ENCODE measurements at regions not wholly inside any gene's neighbourhood (a gene's known extent, or its start where the extent isn't known, plus 50 kb on each side); places are given as distances from the start of the nearest gene placed in this dataset.

DNA sequence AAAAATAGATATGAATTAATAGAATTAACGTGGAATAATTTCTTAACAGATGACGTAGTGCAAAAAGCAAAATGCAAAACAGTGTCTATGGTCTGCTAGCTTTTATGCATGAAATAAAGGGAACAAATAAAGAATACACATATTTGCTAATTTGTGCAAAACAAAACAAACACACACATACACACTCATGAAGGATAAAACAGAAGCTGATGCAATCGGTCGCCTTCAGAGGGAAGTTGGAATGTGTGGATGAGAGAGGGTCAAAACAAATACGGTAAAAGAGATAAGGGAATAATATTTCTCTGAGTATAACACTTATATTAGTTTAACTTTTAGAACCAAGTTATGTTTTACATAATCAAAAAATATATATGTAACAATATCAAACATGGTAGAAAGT lies 1160.9 kb upstream of the PCDH9 start:
- DNase-seq = no peak

DNA sequence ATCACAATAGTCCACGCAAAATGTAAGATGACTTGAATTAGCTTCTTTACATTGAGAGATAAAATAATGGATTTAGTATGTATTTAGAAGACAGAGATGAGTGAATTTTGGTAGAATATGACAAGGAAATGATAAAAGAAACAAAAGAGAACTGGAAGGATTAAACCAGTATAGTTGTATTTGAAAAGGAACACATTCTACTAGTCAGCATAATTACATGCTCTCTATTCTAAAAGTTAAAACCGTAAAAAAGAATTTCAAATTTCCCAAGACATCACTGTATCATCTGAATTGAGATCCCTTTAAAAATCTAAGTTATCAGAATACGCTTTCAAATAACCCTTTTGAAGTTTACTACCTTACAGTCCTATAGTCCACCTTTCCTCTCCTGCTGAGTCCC lies 1156.7 kb upstream of the PCDH9 start:
- no peak for DNase-seq

DNA sequence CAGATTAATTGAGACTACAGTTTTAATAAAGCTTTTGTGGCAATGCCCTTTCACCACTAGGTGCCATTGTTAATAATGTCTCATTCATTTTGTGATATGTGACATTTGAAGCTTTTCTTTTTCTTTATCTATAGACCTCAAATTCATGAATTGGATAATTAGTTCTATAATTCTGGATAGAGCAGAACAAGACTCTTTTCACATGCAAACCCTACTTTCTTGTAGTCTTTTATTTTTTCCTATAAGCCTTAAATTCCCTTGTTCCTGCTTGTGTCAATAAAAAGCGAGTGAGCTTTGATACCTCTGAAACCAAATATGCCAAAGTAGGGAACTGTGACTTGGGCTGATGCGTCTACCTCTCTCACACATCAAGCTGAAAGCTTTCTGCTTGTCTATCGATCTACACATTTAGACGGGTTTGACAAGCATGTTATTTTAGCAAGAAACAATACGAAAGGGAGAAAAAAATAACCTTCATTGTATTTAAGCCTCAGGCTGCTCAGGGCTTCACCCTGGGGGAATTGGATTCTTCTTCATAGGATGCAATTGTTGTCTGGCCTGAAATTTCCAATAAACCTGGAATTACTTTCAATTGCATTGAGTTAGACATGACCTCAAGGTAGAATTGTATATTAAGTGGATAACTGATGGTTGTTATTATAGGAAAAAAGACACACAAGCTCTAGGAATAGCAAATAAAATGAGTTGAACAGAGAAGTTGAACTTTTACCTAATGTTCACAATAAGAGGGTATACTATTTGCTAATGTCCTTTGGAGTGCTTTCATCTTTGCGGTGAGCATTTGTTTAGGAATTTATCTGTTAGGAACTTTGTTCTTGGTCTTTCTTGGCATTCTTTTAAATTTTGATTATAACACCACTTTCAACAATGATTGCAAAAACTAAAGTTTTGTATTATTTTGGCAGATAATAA lies 1150.2 kb upstream of the PCDH9 start:
- no peak for DNase-seq

DNA sequence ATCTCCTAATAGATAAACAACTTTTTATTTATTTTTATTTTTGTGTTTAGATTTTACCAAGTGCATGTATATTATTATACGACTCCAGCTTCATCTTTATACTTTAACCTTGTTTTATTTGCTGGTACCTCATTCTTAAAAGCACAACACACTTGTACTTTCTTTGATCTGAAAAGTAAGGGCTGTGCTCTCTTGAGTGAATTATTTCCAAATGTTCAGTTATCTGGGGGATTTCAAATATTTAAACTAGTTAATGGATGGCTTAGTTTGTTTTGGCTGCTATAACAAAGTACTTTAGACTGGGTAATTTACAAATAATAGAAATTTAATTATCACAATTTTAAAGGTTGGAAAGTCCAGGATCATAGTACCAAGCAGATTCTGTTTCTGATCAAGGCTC lies 1148.2 kb upstream of the PCDH9 start:
- no peak for DNase-seq

DNA sequence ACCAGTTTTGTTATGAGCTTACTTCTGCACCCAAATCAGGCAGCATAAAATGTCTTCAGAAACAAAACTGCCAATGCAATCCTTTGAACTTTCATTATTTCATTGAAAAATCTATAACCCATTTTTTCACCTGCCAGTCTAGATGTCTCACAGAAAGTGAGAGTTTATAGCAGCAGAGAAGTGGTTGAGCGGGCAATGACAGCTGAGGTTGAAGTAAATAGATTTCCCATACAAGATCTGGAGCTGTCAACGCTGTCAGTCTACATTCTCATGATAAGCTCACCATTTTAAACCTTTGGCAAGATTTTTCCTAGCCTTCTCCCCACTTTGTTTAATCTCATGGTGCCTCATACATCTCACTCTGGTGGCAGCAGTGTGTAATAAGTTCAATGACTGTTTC lies 1144.9 kb upstream of the PCDH9 start:
- no peak for DNase-seq

DNA sequence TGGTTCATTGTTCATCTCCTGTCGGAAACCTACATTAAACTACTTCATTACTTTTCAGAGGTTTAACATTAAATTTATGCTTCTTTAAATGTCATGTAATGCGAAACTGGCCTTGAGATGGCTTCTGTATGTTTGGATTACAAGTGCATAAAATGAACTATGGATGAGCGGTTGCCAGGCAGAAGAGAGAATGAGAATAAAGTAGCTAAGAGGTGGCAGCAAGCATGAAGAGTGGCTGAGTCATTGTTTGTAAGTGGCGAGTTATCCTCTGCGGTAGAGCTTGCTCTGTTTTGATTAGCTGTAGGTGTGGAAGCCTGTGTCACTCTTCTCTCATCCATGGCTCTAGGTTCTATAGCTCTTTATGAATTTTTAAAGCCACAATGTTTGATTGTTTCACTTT lies 1139.6 kb upstream of the PCDH9 start:
- no peak for DNase-seq

DNA sequence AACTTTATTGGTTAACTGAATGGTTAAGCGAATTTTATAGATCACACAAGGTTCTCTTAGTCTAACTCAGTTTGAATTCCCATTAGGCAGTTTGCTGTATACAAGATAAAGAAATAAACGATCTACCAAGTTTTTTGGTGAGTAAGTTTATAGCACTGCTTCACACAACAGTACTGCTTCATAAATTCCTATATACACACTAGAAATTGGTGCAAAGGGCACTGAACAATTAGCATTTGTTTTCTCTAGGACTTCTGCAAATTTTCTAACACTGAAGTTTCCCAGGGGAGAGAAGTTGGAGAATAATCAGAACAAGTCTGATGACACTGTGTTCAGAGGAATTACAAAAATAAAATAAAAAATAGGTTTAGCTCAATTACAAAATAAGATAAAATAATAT lies 1138.8 kb upstream of the PCDH9 start:
- DNase-seq = no peak

DNA sequence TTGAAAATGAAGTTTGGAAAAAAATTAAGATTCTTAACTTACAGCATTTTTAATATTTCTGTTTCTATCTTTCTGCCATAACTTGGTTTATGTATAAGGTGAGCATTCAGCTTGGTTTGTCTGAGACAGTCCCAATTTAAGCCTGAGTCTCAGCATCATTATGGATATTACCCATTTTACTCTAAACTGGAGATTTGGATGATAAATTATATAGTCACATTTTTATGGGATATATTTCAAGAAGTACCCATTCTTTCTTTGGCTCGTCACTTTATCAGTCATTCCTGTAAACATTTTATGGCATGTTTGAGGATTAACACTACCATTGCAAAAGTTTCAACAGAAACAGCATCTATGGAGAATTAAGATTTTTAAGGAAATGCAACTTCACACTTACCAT lies 1129.0 kb upstream of the PCDH9 start:
- no peak for DNase-seq

DNA sequence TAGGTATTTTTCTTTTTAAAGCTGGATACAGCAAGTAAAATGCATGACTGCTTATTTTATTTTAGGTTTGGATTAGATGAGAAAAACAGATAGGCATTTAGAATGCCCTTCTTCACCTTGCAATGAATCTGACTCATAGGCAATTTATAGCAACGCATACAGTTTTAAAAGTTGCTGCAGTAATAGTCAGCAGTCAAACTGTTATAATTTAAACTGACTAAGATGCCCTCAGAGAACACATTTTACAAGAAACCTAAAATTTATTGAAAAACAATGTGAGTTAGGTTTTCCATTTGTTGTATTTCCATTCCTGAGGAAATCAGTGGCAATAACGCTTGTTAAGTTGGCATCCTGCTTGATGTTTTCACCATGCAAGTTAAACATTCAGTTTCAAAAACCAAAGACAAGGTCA lies 1128.2 kb upstream of the PCDH9 start:
- DNase-seq = no peak

DNA sequence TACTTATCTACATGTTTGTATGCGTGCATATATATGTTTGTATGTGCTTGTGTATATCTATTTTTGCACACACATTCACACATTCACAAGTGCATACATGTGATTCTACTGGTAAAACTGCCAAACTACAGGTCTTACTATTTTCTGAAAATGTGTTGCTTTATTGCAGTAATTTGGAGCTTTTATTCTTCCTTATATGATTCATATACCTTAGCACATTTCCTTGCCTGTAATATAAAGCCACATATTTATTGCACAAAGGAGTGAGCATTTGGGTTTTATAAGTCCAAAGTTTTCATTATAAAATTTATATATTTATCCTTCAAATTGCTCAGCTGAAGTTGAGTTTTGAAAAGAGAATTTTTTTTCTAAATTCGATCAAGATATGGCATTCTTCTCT lies 1120.4 kb upstream of the PCDH9 start:
- no peak for DNase-seq

DNA sequence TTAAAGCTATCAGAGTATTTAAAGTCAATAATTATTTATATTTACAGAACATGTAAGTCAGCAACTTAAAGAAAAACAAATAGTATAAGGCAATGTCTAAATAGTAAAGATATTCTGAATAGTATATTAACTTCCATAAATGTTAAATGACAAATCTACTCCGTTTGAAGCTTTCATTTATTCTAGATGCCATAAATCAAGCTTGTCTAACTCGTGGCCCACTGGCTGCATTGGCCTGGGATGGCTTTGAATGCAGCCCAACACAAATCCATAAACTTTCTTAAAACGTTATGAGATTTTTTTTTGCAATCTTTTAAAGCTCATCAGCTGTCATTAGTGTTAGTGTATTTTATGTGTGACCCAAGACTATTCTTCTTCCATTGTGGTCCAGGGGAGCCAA lies 1117.1 kb upstream of the PCDH9 start:
- DNase-seq = no peak

DNA sequence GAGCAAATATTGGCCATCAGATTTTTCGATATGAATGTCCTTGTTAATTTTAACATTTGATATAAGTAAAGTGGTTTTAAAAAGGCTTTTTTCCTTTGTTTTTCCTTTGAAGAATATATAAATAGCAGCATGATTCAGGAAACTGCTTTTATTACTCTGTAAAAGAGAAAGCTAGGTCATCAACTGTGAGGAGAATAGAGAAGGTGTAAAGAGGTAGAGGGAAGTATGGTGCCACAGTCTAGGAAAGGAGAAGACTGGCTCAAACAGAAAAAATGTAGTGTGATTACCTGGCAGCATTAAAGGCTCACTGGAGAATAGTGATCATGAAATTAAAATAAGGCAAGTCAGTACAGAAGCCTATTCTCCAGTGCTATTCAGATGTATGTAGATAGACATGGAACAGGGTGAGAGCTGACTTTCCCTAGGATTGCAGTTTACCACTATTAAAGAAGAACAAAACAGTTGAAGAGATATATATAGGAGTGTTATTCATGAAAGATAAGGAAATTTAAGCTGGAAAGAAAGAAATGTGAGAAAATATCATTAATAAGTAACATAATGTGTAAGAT lies 1115.9 kb upstream of the PCDH9 start:
- DNase-seq = no peak

DNA sequence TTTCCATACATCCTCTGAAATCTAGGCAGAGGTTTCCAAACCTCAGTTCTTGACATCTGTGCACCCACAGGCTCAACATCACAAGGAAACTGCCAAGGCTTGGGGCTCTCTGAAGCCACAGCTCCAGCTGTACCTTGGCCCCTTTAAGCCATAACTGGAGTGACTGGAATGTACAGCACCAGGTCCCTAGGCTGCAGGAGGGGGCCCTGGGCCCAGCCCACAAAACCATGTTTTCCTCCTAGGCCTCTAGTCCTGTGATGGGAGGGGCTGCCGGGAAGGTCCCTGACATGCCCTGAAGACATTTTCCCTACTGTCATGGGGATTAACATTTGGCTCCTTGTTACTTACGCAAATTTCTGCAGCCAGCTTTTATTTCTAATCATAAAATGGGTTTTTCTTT lies 1093.0 kb upstream of the PCDH9 start:
- DNase-seq = no peak

DNA sequence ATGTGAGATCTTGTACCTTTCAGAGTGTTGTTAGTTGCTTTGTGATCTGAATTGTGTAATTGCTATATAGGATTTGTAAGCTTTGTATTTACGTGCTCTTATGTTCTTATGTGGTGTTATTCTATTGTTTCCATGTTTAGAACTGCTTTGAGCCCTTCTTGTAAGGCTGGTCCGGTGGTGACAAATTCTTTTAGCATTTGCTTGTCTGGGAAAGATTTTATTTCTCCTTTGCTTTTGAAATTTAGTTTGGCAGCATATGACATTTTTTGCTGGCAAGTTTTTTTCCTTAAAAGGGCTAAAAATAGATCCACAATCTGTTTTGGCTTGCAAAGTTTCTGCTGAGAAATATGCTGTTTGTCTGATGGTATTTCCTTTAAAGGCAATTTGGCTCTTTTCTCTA lies 1089.2 kb upstream of the PCDH9 start:
- DNase-seq = no peak

DNA sequence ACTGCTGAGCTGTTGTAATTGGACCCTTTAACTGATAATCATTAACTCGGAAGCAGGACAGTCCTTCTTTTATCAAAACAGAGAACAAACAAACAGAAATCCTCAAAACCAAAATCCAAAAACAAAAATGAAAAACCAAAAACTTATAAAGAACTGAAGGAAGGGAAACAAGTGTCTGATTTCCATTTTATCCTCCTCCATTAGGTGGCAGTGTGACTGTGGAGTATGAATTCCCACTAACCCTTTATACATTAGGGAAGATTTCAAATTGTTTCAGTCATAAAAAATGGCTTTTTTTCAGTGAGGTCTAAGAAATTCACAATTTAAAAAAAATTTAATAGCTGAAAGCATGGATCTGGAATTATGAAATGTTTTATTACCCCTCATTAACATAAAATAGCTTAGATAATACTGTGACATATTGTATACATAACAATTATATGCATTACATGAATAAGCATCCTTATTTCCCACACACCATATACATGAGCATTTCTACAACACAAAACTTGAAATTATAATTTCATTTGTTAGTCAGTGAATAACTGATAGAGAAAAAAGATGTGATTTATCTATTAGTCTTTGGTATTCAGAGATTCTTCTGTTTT lies 1074.3 kb upstream of the PCDH9 start:
- DNase-seq = no peak

DNA sequence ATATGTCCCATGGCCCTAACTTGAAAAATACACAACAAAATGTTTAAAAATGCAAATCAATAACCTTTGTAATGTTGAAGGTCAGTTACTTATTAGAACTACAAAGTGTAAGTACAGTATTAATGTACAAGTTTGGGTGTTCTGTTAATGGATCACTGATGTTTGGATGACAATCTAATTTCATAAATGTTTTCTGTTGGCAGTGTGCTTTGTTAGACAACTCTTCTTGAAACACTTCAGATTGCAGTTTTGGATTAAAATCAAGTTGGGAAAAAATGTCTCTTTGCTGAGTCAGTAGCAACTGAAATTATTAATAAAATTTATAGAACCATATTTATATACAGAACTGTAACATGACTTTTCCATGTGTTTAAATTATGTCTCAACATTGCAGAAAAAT lies 1063.5 kb upstream of the PCDH9 start:
- no peak for DNase-seq

DNA sequence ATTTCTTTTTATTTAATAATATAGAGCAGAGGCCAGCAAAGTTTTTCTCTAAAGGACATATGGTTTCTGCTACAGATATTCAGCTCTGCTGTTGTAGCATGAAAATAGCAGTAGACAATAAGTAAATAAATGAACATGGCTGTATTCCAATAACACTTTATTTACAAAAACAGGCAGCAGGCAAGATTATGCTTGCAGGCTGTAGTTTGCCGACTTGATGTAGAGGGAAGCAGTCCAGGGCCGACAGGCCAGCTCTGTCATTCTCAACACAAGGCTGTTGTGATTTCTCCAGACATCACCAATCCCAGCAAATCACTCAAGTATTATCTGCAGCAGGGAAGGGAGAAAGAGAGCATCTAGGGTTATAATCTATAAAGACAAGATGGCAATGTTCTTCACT lies 1062.5 kb upstream of the PCDH9 start:
- DNase-seq = no peak

DNA sequence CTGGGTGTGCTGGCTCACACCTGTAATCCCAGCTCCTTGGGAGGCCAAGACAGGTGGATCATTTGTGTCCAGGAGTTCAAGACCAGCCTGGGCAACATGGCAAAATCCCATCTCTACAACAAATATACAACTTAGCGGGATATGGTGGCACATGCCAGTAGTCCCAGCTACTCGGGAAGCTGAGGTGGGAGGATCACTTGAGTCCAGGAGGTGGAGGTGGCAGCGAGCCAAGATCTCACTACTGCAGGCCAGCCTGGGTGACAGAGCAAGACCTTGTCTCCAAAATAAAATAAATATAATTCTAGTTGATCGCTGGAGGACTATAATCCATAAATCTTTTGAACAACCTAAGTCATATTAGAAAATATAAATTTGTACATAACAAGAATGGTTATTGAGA lies 1061.5 kb upstream of the PCDH9 start:
- DNase-seq = no peak

DNA sequence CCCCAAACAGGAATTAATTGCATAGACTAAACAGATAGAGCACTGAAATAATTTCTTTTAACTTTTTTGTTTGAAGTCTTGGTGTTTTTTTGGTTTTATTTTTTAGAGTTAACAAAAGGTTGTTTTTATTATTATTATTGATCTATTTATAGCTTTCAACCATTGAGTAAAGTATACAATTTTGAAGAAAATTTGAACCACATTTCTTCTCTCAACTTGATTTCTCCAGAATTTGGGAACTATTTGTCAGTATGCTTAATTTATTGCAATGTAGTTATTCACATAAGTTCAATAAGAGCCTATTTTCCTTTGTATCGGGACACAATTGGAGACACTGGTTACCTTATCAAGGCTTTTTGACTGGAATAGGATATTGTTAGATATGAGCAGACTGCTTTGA lies 1045.6 kb upstream of the PCDH9 start:
- DNase-seq = no peak

DNA sequence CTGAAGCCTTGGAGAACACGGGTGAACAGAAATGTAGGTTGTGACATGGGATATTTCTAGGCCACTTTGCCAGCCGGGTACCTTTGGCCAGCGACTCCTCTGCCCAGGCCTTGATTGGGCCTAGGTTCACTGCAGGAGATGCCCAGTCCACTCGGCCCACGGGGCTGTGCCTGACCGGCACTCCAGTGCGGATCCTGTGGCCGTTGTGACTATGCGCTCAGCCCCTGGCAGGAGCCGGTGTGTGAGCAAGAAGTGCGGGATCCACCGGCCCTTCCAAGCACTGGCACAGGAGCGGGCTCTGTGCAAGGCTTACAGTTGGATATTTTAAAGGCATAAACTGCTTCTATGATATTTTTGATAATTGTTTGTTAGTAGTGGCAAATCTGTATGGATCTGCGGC lies 1042.5 kb upstream of the PCDH9 start:
- DNase-seq = no peak

DNA sequence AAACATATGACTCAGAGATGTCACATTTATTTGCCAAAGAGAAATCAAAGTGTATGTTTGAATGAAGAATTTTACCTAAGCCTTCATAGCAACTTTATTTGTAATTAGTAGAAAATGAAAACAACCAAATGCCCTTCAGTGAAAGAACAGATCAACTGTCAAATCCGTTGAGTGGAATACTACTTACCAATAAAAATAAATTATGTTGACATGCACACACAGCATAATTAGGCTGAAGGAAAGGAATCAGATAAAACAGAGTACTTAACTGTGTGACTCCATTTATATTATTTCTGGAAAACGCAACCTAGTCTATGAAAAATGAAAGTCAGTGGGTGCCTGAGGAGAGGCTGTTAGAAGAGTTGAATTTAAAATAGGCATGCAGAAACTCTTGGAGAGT lies 1034.6 kb upstream of the PCDH9 start:
- DNase-seq = no peak

DNA sequence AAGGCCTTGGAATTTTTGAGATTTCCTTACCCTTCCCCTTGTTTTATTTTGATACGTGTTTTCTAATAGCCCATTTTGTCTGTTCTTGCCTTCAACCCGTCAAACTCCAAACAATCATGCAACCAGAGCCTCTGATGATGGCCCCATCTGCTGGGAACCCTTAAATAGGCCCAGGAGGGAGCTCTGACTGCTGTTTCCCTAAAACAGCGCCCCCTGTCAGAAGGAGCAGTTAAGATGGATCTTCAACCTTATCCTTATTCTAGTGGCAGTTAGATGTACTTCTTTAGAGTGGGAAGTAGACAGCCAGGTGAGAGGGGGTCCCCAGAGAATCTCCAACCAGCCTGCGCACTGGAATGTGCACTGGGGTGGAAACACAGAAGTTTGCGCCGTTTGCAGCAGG lies 1031.0 kb upstream of the PCDH9 start:
- no peak for DNase-seq

DNA sequence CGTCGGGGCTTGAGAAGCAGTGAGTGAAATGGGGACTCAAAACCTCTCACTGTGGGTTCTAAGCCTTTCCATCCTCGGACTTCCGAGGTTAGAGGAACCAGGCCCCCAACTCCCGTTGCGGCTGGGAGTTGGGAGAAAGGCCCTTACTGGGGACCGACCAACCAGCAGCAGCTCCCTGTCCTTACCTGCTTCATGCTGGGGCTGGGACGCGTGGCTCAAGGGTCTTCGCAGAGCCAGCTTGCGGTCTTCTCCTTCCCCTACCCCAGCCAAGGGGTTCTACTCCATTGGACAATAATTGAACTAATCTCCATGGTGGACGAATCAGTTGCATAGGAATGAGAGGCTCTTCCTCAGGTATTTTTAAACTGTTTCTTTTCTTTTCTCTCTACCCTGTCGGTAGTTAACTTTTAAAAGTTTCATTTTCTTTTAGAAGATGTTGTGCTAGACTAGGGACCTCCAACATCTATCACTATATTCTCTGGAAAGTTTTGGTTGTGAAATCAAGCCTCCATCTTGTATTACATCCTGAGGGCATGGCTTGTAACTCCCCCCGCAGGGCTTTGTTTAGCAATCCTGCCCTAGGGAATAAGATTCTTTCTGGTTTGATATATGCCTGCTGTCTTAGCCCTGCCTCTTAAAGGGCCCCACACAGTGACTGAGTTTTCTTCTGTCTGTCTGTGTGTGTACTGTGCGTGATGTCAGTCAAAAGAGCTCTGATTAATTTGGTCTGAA lies 1027.1 kb upstream of the PCDH9 start:
- no peak for DNase-seq

DNA sequence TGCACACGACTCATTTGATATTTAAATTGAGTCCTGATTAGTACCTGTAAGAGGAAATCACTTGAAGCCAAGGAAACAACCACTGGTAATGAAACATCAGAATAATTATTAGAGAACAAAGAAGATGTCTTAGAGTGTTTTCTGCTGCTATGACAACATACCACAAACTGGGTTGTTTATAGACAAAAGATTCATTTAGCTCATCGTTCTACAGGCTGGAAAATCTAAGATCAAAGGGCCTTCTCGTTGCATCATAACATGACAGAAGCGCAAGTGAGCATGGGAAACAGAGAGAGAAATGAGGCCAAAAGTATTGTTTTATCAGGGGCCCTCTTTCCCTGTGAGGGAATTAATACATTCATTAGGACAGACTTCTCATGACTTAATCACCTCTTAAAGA lies 1024.0 kb upstream of the PCDH9 start:
- DNase-seq = no peak
